IMR-90 (cell line): ENCODE measurements at regions not wholly inside any gene's neighbourhood (a gene's known extent, or its start where the extent isn't known, plus 50 kb on each side); places are given as distances from the start of the nearest gene placed in this dataset.
"Not testable (repeated sequence)": the region's sequence is repeated elsewhere in the genome, so short reads cannot be mapped to it uniquely, and the experiment has no call there.

ENCODE experiments used
- ATAC-seq: fragments of 200-7000 bp; cut with Tn5 transposase; 2 replicates; pipeline ENCODE4 v1.9.1; 2020; ENCODE audit warnings: low read depth, mild to moderate bottlenecking, moderate library complexity
- BruUV-seq: library from RNA; stranded (reverse); fragments of 400-500 nt; replicated peaks from 2 replicates; lab custom pipeline; 2021; lab: Mats Ljungman, UMichigan
- CTCF ChIA-PET: fragments of 300-600 bp; formaldehyde crosslinking; extraction: SDS; loops from one replicate; lab custom pipeline; 2021; ENCODE audit warnings: antibody characterized with exemption; lab: Yijun Ruan, JAX
- POLR2A ChIA-PET: fragments of 300-600 bp; sonication (Branson Sonifier 250); formaldehyde crosslinking; loops from one replicate; lab custom pipeline; 2022; ENCODE audit warnings: antibody characterized with exemption; ENCODE audit not compliant: unreplicated experiment; lab: Charles Lee
- DNase-seq: peaks from one replicate; pipeline ENCODE4 v3.0.0; 2013
- H2AFZ ChIP-seq: replicated peaks from 2 replicates; pipeline ENCODE3; 2013; ENCODE audit warnings: low read length, mild to moderate bottlenecking; ENCODE audit not compliant: poor library complexity
- H2AK5ac ChIP-seq: 2 replicates; pipeline ENCODE4 v1.6.1; 2013; ENCODE audit warnings: low read depth, low read length, inconsistent platforms
- H2AK9ac ChIP-seq: replicated peaks from 2 replicates; pipeline ENCODE3; 2013; ENCODE audit warnings: mild to moderate bottlenecking, low read depth, low read length, moderate library complexity; ENCODE audit not compliant: poor library complexity
- H2BK120ac ChIP-seq: 2 replicates; pipeline ENCODE4 v1.6.1; 2013; ENCODE audit warnings: low read depth, low read length, inconsistent platforms
- H2BK15ac ChIP-seq: 3 replicates; pipeline ENCODE4 v1.6.1; 2013; ENCODE audit warnings: low read depth, low read length, inconsistent platforms
- H2BK20ac ChIP-seq: 2 replicates; pipeline ENCODE4 v1.6.1; 2013; ENCODE audit warnings: low read depth, mild to moderate bottlenecking, inconsistent platforms, low read length, moderate library complexity
- H2BK5ac ChIP-seq: 2 replicates; pipeline ENCODE4 v1.6.1; 2013; ENCODE audit warnings: mild to moderate bottlenecking, low read depth, low read length, inconsistent platforms; ENCODE audit not compliant: poor library complexity, severe bottlenecking
- H3K14ac ChIP-seq: replicated peaks from 2 replicates; pipeline ENCODE4 v1.6.1; 2013; ENCODE audit warnings: low read depth, low read length, inconsistent platforms
- H3K18ac ChIP-seq: 2 replicates; pipeline ENCODE4 v1.6.1; 2013; ENCODE audit warnings: low read depth, low read length, control low read depth
- H3K23ac ChIP-seq: 2 replicates; pipeline ENCODE4 v1.6.1; 2013; ENCODE audit warnings: low read depth, low read length, inconsistent platforms
- H3K27ac ChIP-seq: 2 replicates; pipeline ENCODE4 v1.5.1; 2013; ENCODE audit warnings: mild to moderate bottlenecking, control low read depth, low read length; ENCODE audit not compliant: insufficient read depth
- H3K27me3 ChIP-seq: 2 replicates; pipeline ENCODE4 v1.6.1; 2013; ENCODE audit warnings: low read length; ENCODE audit not compliant: control insufficient read depth, insufficient read depth
- H3K36me3 ChIP-seq: 2 replicates; pipeline ENCODE4 v1.6.1; 2013; ENCODE audit warnings: low read length, mixed read lengths; ENCODE audit not compliant: control insufficient read depth, insufficient read depth
- H3K4ac ChIP-seq: 2 replicates; pipeline ENCODE4 v1.6.1; 2013; ENCODE audit warnings: low read depth, low read length, inconsistent platforms
- H3K4me1 ChIP-seq: 2 replicates; pipeline ENCODE4 v1.6.1; 2013; ENCODE audit warnings: low read length, mixed read lengths; ENCODE audit not compliant: control insufficient read depth, insufficient read depth
- H3K4me2 ChIP-seq: 2 replicates; pipeline ENCODE4 v1.6.1; 2013; ENCODE audit warnings: low read depth, mild to moderate bottlenecking, control low read depth, low read length, moderate library complexity
- H3K4me3 ChIP-seq: 2 replicates; pipeline ENCODE4 v1.5.1; 2013; ENCODE audit warnings: low read depth, mild to moderate bottlenecking, control low read depth, low read length, moderate library complexity; ENCODE audit not compliant: insufficient read depth
- H3K56ac ChIP-seq: 2 replicates; pipeline ENCODE4 v1.6.1; 2013; ENCODE audit warnings: low read length, inconsistent platforms; ENCODE audit not compliant: insufficient read depth; ENCODE audit errors: extremely low read depth
- H3K79me1 ChIP-seq, 2 experiments: 2 replicates each; pipeline ENCODE4 v1.6.1; 2013; ENCODE audit warnings: low read length in 2 of 2, inconsistent platforms in 1 of 2, low read depth in 1 of 2
- H3K9ac ChIP-seq: 2 replicates; pipeline ENCODE4 v1.6.1; 2013; ENCODE audit warnings: low read depth, low read length, control low read depth
- H3K9me1 ChIP-seq: 2 replicates; pipeline ENCODE4 v1.6.1; 2013; ENCODE audit warnings: low read length, inconsistent platforms; ENCODE audit not compliant: insufficient read depth
- H3K9me3 ChIP-seq: 2 replicates; pipeline ENCODE4 v1.6.1; 2013; ENCODE audit warnings: low read length; ENCODE audit not compliant: control insufficient read depth, insufficient read depth
- H4K20me1 ChIP-seq: 2 replicates; pipeline ENCODE4 v1.6.1; 2013; ENCODE audit warnings: low read length, inconsistent platforms; ENCODE audit not compliant: insufficient read depth
- H4K5ac ChIP-seq: 2 replicates; pipeline ENCODE4 v1.6.1; 2013; ENCODE audit warnings: mild to moderate bottlenecking, low read depth, low read length, control low read depth
- H4K8ac ChIP-seq, 2 experiments: 2 replicates each; pipeline ENCODE4 v1.6.1; 2013; ENCODE audit warnings: low read depth in 2 of 2, low read length in 2 of 2, control low read depth in 1 of 2, inconsistent platforms in 1 of 2
- H4K91ac ChIP-seq: 2 replicates; pipeline ENCODE4 v1.6.1; 2013; ENCODE audit warnings: low read depth, low read length, inconsistent platforms; ENCODE audit not compliant: insufficient read depth
- WGBS, 2 experiments: methylation state at CpG; one replicate each; pipeline versions ENCODE4 v1.1.5 to v1.1.7; 2013; ENCODE audit warnings: missing lambda C conversion rate in 2 of 2; ENCODE audit not compliant: insufficient read length in 1 of 2; ENCODE audit errors: extremely low coverage in 2 of 2; 5-methylcytosine and 5-hydroxymethylcytosine counted together
- dilution Hi-C: fragments of 300-500 bp; cut with HindIII; formaldehyde crosslinking; loops from one replicate; pipeline ENCODE4 v1.14.3; 2018; ENCODE audit warnings: low sequenced_read_pairs; ENCODE audit not compliant: unreplicated experiment
- in situ Hi-C: fragments of 300-500 bp; cut with MboI; formaldehyde crosslinking; loops from 3 replicates; pipeline ENCODE4 v1.14.3; 2019; ENCODE audit warnings: low sequenced_read_pairs, inconsistent platforms, mixed read lengths
- intact Hi-C: fragments of 100-400 bp; cut with micrococcal nuclease; formaldehyde crosslinking; loops from 2 replicates; pipeline ENCODE4 v1.10.0; 2022

GRCh38 chr5:68691874-68692273 is 401.9 kb upstream of the SLC30A5 start:
- POLR2A ChIA-PET, H3K4me1 ChIP-seq, H3K9me3 ChIP-seq, H2BK5ac ChIP-seq, H2BK15ac ChIP-seq, H4K91ac ChIP-seq, CTCF ChIA-PET, H2AK9ac ChIP-seq, intact Hi-C loops, BruUV-seq, ATAC-seq, H3K36me3 ChIP-seq, H3K9me1 ChIP-seq, DNase-seq, H3K56ac ChIP-seq, H3K4me3 ChIP-seq, H2BK20ac ChIP-seq, H4K8ac ChIP-seq, H3K9ac ChIP-seq, H3K4me2 ChIP-seq, in situ Hi-C loops, dilution Hi-C loops, H3K18ac ChIP-seq, H3K14ac ChIP-seq, H2BK120ac ChIP-seq, H3K23ac ChIP-seq, H2AFZ ChIP-seq, H3K79me1 ChIP-seq, H3K27me3 ChIP-seq, H4K5ac ChIP-seq, H4K20me1 ChIP-seq, H2AK5ac ChIP-seq, H3K27ac ChIP-seq, H3K4ac ChIP-seq: not testable (repeated sequence)
- 58% methylated on average over 3 of the region's 9 CpGs; no CpG with 5 or more reads in 1 of the 2 experiments for whole genome bisulfite sequencing, 2 experiments
